ENCODE measurements at regions not wholly inside any gene's neighbourhood (a gene's known extent, or its start where the extent isn't known, plus 50 kb on each side); places are given as distances from the start of the nearest gene placed in this dataset.
A peak's percentile ranks its signal among the peaks of the same experiment; 100 is the strongest.
"Not testable (repeated sequence)": the region's sequence is repeated elsewhere in the genome, so short reads cannot be mapped to it uniquely, and the experiment has no call there.

GRCh38 chr14:22344209-22344608, 244.8 kb downstream of the DAD1 start:
- not testable (repeated sequence) for DNase-seq (ENCODE audit: low read depth in 1 of 2, low spot score in 1 of 2)

- no peak for DNase-seq (ENCODE audit: low read depth in 1 of 2, low spot score in 1 of 2)
Measured at GRCh38 chr14:22341049-22341448, 248.0 kb downstream of the DAD1 start.

- no peak for DNase-seq (ENCODE audit: low read depth in 1 of 2, low spot score in 1 of 2)
Measured at GRCh38 chr14:22338917-22339715, 249.9 kb downstream of the DAD1 start.

- no peak for DNase-seq (ENCODE audit: low read depth in 1 of 2, low spot score in 1 of 2)
Measured at GRCh38 chr14:22338381-22338780, 250.6 kb downstream of the DAD1 start.

GRCh38 chr14:22337938-22338337, 251.1 kb downstream of the DAD1 start:
- no peak for DNase-seq (ENCODE audit: low read depth in 1 of 2, low spot score in 1 of 2)

- no peak for DNase-seq (ENCODE audit: low read depth in 1 of 2, low spot score in 1 of 2)
Measured at GRCh38 chr14:22337521-22337920, 251.5 kb downstream of the DAD1 start.

- no peak for DNase-seq (ENCODE audit: low read depth in 1 of 2, low spot score in 1 of 2)
Measured at GRCh38 chr14:22336031-22336430, 253.0 kb downstream of the DAD1 start.

- no peak for DNase-seq (ENCODE audit: low read depth in 1 of 2, low spot score in 1 of 2)
Measured at GRCh38 chr14:22334627-22335026, 254.4 kb downstream of the DAD1 start.

GRCh38 chr14:22334275-22334577, 254.8 kb downstream of the DAD1 start:
- no peak for DNase-seq (ENCODE audit: low read depth in 1 of 2, low spot score in 1 of 2)

- no peak for DNase-seq (ENCODE audit: low read depth in 1 of 2, low spot score in 1 of 2)
Measured at GRCh38 chr14:22333422-22334274, 255.4 kb downstream of the DAD1 start.

- no peak for DNase-seq (ENCODE audit: low read depth in 1 of 2, low spot score in 1 of 2)
Measured at GRCh38 chr14:22332686-22333421, 256.2 kb downstream of the DAD1 start.

- DNase-seq (ENCODE audit: low read depth in 1 of 2, low spot score in 1 of 2), result no peak
Measured at GRCh38 chr14:22329371-22329770, 259.7 kb downstream of the DAD1 start.

- no peak for DNase-seq (ENCODE audit: low read depth in 1 of 2, low spot score in 1 of 2)
Measured at GRCh38 chr14:22325676-22326400, 263.2 kb downstream of the DAD1 start.

GRCh38 chr14:22320362-22320750, 268.7 kb downstream of the DAD1 start:
- DNase-seq (ENCODE audit: low read depth in 1 of 2, low spot score in 1 of 2), result no peak

GRCh38 chr14:22319526-22320361, 269.3 kb downstream of the DAD1 start:
- DNase-seq (ENCODE audit: low read depth in 1 of 2, low spot score in 1 of 2), result no peak

GRCh38 chr14:22318951-22319350, 270.1 kb downstream of the DAD1 start:
- no peak for DNase-seq (ENCODE audit: low read depth in 1 of 2, low spot score in 1 of 2)

- DNase-seq (ENCODE audit: low read depth in 1 of 2, low spot score in 1 of 2), result no peak
Measured at GRCh38 chr14:22316473-22316872, 272.6 kb downstream of the DAD1 start.

- DNase-seq (ENCODE audit: low read depth in 1 of 2, low spot score in 1 of 2), result no peak
Measured at GRCh38 chr14:22315336-22315735, 273.7 kb downstream of the DAD1 start.

- DNase-seq (ENCODE audit: low read depth in 1 of 2, low spot score in 1 of 2), result peak in 1 of 2 donors; percentile 1
Measured at GRCh38 chr14:22314183-22314820, 274.7 kb downstream of the DAD1 start.
